ENCODE measurements at regions not wholly inside any gene's neighbourhood (a gene's known extent, or its start where the extent isn't known, plus 50 kb on each side); places are given as distances from the start of the nearest gene placed in this dataset.

GRCh38 chr2:221817878-221818277 is 245.8 kb upstream of the EPHA4 start:
- no peak overlapping the region for H3K4me3 ChIP-seq
- no peaks in the 10 kb centered on the region for H3K9me3 ChIP-seq
- intact Hi-C loops (cut with DNase I) = no loop called here
- no peak overlapping the region for H3K27ac ChIP-seq
- H3K27me3 ChIP-seq = no peaks in the 10 kb centered on the region
- no peaks in the 10 kb centered on the region for H3K4me1 ChIP-seq
- no peaks in the 10 kb centered on the region for H3K36me3 ChIP-seq
- DNase-seq (ENCODE audit: extremely low spot score in 2 of 2) = no peak
- TF ChIP-seq CTCF (IDR thresholded peaks at IDR 0.05) (no peak), POLR2A (IDR thresholded peaks at IDR 0.05) (no peak), POLR2AphosphoS5 (IDR thresholded peaks at IDR 0.05; ENCODE audit: insufficient read depth in 1 of 2, low read depth in 1 of 2) (no peak)

GRCh38 chr2:221817052-221817451 is 244.9 kb upstream of the EPHA4 start:
- H3K4me3 ChIP-seq = no peak overlapping the region
- DNase-seq (ENCODE audit: extremely low spot score in 2 of 2) = no peak
- intact Hi-C loops (cut with DNase I) = no loop called here
- H3K27ac ChIP-seq = no peak overlapping the region
- no peaks in the 10 kb centered on the region for H3K9me3 ChIP-seq
- TF ChIP-seq POLR2AphosphoS5 (IDR thresholded peaks at IDR 0.05; ENCODE audit: insufficient read depth in 1 of 2, low read depth in 1 of 2) (no peak), CTCF (IDR thresholded peaks at IDR 0.05) (no peak), POLR2A (IDR thresholded peaks at IDR 0.05) (no peak)
- H3K36me3 ChIP-seq = no peaks in the 10 kb centered on the region
- H3K27me3 ChIP-seq = no peaks in the 10 kb centered on the region
- no peaks in the 10 kb centered on the region for H3K4me1 ChIP-seq

GRCh38 chr2:221816566-221816965 is 244.5 kb upstream of the EPHA4 start:
- Histone ChIP-seq H3K4me1 (no peaks in the 10 kb centered on the region), H3K9me3 (no peaks in the 10 kb centered on the region), H3K4me3 (no peak overlapping the region), H3K27me3 (no peaks in the 10 kb centered on the region), H3K36me3 (no peaks in the 10 kb centered on the region), H3K27ac (no peak overlapping the region)
- intact Hi-C loops (cut with DNase I) = no loop called here
- no peak for DNase-seq (ENCODE audit: extremely low spot score in 2 of 2)
- no peak for TF ChIP-seq POLR2A (IDR thresholded peaks at IDR 0.05)
- TF ChIP-seq POLR2AphosphoS5 (IDR thresholded peaks at IDR 0.05; ENCODE audit: insufficient read depth in 1 of 2, low read depth in 1 of 2) = no peak
- no peak for TF ChIP-seq CTCF (IDR thresholded peaks at IDR 0.05)

- Histone ChIP-seq H3K36me3 (no peaks in the 10 kb centered on the region), H3K9me3 (no peaks in the 10 kb centered on the region), H3K4me1 (no peaks in the 10 kb centered on the region), H3K27ac (no peak overlapping the region), H3K27me3 (no peaks in the 10 kb centered on the region), H3K4me3 (no peak overlapping the region)
- no peak for DNase-seq (ENCODE audit: extremely low spot score in 2 of 2)
- TF ChIP-seq CTCF (IDR thresholded peaks at IDR 0.05) (no peak), POLR2AphosphoS5 (IDR thresholded peaks at IDR 0.05; ENCODE audit: insufficient read depth in 1 of 2, low read depth in 1 of 2) (no peak), POLR2A (IDR thresholded peaks at IDR 0.05) (no peak)
- intact Hi-C loops (cut with DNase I) = no loop called here
Measured at GRCh38 chr2:221810650-221811049, 238.5 kb upstream of the EPHA4 start.

- no peak for TF ChIP-seq POLR2AphosphoS5 (IDR thresholded peaks at IDR 0.05; ENCODE audit: insufficient read depth in 1 of 2, low read depth in 1 of 2)
- TF ChIP-seq POLR2A (IDR thresholded peaks at IDR 0.05) = no peak
- TF ChIP-seq CTCF (IDR thresholded peaks at IDR 0.05) = no peak
- intact Hi-C loops (cut with DNase I) = no loop called here
- no peak for DNase-seq (ENCODE audit: extremely low spot score in 2 of 2)
Measured at GRCh38 chr2:221810245-221810644, 238.1 kb upstream of the EPHA4 start.

More at GRCh38 chr2:221810245-221810644, 238.1 kb upstream of the EPHA4 start:
- Histone ChIP-seq H3K9me3 (no peaks in the 10 kb centered on the region), H3K4me3 (no peak overlapping the region), H3K36me3 (no peaks in the 10 kb centered on the region), H3K27ac (no peak overlapping the region), H3K27me3 (no peaks in the 10 kb centered on the region), H3K4me1 (no peaks in the 10 kb centered on the region)

All from vagina (tissue), 2 donors.